ENCODE measurements at regions not wholly inside any gene's neighbourhood (a gene's known extent, or its start where the extent isn't known, plus 50 kb on each side); places are given as distances from the start of the nearest gene placed in this dataset.

DNA sequence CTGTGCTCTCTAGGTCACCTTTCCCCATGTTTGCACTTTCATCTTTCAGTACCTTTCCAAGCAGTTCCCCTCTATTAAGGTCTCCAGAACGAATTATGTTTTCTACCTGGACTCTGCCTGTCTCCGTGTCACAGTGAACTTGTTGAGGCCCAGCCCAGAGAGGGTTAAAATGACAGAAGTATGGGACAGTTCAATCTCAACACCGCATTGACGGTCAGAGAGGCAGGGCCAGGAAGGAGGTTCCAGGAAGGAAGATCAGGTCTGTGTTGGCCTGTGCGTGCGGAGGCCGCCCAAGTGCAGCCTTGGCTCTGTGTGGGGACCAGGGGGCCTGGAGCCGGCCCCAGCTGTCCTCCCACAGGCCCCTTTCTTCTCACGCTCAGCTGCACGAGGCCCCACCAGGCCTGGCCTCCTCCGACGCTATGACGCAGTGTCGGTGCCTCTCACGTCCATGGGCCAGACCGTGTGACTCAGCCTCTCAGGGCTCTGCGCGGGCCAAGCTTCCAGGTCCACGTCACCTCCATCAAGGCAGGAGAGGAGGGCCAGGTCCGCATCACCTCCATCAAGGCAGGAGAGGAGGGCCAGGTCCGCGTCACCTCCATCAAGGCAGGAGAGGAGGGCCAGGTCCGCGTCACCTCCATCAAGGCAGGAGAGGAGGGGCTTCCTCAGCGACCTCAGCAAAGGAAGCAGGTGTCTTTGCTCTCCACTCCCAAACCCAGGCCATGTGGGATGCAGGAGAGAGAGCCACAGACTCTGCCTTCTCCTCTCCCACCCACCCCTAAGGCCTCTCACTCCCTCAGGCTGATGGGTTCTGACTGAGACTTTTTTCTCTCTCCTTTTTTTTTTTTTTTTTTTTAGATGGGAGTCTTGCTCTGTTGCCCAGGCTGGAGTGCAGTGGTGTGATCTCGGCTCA is 83.1 kb downstream of the CPN2 start:
- DNase-seq = no peak

DNA sequence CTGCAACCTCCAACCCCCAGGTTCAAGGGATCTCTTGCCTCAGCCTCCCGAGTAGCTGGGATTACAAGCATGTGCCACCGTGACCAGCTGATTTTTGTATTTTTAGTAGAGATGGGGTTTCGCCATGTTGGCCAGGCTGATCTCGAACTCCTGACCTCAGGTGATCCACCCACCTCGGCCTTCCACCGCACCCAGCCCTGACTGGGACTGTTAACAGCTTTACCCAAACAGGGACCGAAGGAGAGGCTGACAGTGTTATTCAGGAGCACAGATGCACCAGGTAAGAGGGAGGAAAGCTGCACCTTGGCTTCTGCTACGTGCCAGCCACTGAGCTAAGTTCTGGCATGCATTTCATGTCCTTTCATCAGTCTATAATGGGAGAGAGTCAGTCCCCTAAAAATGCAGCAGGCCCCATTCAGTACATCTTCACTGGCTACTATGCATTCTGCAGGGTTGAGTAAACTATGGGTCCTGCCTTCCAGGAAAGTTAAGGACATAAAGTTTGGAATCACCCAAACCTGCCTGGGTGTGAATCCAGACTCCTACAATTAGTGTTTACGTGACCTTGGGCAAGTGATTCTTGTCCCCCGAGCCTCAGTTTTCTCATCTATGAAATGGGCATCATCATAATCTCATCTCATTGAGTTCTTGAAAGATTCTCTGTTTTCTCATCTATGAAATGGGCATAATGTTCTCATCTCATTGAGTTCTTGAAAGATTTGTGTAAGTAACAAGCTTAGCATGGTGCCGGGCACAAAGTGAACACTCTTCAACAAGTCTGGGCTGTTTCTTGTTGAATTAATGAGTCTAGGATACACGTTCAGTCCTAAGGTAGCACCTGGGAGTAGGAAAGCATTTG is 82.2 kb downstream of the CPN2 start:
- DNase-seq = no peak

DNA sequence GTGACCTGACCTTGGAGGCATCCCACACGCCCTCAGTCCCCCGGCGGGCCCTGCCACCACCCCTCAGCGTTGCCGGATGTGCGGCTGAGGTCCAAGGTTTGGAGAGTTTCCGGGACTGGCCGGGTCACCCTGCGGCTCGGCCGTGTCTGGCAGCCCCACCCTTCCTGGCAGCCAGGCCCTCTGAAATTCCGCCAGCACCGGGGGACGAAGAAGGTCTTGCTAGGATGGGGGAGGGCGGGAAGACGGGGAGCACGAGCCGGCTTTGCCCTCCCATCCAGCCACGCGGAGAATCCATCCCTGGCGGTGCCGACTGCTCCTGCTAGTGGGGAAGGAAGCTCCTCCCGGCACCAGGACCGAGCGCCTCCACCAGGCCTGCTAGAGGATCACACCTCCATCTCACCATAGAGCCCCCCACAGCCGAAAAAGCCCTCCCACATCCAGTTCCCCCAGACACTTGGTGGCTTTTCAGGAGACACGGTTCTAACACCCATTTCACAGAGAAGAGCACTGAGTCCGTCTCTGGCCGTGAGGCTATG is 81.5 kb downstream of the CPN2 start:
- no peak for DNase-seq

DNA sequence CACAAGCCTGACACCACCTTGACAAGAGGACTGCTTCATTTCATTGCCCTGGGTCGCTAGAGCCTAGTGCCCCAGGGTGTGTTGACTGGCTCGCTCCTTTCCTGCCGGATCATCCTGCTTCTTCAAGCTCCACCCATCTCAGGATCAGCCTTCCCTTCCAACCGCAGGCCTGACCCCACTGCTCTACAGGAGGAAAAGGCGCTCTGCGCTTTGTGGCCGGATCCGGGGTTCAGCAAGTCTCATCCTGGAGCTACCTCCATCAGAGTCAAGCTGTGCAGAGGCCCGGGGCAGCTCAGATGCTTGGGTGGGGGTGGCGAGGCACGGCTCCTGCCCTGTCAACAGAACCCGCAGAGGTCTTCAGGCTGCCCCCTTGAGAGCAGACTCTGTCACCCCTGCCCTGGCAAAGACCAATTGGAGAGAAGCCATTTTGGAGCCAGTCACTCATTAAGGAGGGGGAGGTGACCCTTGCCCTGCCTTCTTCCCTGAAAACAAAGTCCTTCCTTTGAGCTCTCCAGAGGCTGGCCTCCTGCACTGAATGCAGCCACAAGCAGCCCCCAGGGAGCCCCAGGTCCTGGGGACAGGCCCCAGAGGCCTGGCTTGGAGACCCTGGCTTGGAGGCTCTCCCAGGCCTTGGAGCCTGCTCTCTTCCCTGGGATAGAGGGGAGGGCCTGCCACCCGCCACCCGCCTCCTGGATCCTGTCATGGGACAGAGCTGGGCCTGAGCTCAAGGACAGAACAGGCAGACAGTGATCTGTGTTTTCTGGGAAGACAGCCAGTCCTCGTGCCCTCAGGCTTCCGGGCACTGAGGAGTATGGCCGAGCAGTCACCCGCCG is 80.3 kb downstream of the CPN2 start:
- peak; percentile 27 for DNase-seq

DNA sequence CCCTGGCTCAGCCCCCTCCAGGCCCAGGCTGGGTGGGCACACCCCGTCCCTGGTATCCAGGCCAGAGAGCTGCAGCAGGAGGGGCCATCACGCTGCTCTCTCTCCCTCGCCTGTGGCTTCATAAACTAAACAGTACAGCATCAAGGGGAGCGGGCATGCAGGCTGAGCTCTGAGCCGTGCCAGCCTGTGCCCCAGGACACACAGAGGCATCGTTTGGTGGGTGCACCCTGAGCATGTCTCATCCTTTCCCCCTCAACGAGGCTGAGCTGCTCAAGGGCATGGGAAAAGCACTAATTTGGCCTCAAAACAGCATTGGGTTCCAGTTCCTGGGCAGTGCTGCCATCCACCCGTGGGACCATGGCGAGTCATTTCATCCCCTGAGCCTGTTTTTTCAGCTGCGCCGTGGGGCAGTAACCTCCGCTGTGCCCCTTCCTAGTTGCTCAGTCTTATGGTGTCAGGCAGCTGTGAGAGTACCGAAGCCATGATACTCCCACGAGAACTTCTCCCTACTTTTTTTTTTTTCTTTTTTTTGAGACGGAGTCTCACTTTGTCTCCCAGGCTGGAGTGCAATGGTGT is 79.6 kb downstream of the CPN2 start:
- no peak for DNase-seq

DNA sequence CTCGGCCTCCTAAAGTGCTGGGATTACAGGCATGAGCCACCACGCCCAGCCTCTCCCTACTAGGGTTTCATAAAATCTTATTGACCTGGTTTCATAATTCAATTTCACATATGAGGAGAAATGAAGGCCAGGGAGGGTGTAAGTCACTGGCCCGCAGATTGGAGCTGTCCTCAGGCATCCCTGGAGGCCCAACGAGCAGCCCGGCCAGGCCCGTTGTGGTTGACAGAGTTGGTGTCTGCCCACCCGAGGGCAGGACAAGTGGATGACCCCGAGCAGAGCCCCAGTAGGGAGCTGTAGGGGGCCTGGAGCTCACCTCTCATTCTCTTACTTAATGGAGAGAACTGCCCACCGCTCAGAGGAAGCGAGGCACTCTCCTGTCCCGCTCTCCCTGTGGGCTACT is 78.9 kb downstream of the CPN2 start:
- no peak for DNase-seq

DNA sequence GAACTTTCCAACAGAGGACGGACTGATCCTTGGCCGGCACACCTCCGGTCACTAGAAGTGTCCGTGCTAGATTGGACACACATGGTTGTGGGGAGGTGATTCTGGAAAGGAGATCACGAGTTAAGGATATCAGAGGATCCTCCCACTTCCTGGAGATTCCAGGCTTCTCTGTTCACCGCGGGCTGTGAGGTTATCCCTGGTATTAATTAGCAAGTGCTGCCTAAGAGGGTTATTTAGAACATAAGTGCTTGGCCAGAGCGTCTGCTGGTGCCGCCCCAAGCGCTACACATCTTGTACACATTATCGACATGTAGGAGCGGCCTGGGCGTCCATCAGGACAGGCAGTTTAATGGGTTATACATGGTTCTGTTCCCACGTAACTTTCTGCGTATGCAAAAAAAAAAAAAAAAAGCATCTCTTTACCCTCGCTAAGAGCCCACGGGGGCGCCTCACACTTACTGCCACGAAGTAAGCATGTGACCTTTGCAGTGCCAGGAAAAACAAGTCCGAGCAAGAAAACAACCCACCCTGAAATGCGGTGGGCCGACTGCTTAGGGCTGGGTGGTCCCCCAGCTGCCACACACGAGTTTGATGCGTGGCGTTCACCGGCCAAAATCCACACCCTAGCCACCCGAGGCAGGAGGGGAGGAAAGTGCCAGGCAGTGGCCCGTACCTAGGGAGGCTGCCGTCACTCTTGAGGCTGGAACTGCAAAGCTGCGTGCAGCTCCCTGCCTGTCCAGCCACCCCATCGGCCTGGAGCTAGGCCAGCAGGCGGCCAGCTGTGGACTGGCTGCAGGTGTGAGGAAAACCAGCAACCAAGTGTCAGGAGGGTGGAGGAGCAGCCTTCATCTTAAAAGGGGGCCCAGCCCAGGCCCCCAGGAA is 78.0 kb downstream of the CPN2 start:
- peak; percentile 17 for DNase-seq

DNA sequence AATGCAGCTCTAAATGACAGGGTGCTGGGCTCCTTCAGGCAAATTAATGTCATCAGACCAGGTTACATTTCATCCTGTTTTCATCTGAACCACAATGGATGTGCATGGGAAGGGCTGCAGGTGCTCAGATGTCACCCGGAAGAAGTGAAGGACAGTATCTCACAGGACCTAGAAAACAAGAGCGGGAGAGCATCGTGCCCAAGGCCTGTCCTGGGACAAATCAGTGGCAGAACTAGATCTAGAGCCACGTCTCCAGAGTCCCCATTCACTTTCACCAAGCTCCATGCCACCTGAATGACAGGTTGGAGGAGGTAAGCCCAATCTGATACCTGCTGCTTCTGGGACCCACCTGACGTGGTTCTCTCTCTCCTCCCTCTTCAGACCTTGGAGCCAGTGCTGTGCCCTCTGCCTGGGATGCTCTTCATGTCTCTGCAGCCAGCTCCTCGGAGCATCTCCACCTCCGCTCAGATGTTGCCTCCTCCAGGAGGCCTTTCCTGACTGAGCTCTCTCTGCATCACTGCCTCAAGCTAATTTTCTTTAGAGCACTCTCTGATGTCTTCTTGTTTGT is 77.3 kb downstream of the CPN2 start:
- no peak for DNase-seq

DNA sequence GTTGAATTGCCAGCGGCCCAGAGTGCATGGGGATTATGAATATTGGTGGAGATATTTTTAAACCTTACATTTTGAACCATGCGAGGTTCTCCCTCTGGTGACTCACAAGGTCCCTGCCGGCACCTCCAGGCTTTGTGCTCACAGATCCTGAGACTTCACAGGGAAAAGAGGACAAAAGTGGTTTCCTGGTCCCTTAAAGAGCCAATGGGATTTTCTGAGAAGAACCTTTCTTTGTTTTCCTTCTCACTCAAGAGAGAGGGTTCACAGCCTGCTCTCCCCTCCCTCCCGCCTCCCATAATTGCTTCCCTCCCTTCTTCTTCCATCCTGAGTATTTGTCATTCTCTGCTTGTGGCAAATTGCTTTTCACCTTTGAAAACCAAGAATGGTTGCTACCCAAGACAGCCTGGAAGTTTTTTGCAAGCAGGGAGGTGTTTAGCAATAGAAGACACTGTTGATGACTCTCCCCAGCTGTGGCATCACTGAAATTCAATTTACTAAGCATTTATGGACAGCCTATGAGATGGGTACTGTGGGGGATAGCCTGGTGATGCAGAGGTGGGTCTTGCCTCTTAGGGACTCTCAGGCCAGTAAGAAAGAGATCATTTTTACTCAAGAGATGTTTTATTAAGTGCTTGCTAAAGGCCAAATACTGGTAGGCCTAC is 76.6 kb downstream of the CPN2 start:
- DNase-seq = peak; percentile 89

DNA sequence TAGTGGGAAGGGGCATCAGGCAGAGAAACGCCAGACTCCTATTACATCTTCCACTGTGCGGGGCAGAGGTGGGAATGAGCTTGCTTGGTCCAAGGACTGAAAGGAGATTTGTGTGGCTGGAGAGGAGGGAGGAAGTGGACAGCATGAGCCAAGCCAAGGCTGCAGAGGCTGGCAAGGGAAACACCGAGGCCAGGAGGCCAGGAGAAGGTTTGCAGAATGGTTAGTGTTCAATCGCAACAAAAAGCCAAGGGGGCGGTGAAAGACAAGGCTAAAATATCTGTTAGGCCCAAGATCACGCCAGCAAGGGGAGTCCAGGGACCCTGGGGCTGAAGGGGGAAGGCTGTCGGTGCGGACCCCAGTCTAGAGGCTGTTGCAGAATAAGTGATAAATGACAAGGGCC is 75.8 kb downstream of the CPN2 start:
- DNase-seq = peak; percentile 63

DNA sequence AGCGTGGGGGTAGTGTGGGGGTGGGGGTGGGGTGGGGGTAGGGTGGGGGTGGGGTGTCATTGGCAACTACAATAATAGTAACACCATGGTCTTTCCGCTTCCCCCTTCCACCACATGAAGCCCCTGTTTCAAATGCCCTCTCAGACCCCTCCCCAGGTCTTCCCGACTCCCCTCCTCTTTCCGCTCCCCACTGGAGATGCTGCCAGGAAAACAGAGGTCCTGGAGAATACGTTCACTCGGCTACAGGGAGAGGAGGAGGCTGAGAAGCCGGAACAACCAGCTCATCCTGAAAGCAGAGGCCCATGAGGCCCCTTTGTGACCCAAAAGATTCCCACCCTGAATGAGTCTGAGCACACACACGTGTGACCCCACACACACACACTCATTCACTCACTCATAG is 75.4 kb downstream of the CPN2 start:
- no peak for DNase-seq

DNA sequence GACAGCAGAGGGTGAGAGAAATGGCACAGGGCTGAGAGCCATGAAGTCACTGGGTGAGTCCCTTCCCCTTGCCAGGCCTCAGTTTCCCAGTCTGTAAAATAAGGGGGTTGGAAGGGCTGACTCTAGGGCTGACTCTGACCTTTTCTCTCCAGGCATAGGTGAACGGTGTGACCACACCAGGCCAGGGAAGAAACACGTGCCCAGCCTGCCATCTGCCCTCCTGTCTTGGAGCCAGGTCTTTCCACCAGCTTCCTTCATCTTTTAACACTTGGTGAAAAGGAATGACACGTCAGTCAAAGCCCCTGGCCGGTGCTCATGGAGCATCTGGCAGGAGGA is 74.4 kb downstream of the CPN2 start:
- no peak for DNase-seq

DNA sequence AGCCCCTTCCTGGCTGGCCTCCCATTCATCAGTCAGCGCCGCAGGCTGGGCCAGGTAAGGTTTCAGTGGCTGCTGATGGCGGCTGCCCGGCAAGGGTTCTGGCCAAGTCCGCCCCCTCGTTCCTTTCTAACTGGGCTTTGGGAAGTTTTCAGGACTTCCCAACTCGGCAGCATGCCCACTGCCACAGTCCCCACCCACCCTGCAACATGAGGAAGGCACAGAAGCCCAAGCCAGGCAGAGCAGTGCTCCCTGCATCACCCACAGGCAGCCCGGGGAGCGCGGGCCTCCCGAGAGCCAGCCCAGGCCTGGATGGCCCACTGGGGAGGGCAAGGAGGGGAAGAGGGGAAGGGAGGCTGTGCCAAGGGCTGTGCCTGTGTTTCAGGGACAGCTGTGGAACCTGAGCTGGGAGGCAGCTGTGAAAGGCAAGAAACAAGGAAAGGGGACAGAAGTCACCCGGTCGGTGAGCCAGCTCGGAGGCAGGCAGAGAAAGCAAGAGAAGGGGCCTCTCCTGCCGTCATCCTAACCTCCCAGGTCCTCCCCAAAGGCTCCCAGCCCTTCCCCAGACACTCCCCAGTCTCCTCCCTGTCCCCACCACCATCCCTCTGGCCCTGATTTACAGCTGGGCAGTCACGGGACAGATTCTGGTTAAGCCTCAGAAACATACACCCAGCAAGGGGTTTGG is 73.9 kb downstream of the CPN2 start:
- DNase-seq = peak; percentile 60

DNA sequence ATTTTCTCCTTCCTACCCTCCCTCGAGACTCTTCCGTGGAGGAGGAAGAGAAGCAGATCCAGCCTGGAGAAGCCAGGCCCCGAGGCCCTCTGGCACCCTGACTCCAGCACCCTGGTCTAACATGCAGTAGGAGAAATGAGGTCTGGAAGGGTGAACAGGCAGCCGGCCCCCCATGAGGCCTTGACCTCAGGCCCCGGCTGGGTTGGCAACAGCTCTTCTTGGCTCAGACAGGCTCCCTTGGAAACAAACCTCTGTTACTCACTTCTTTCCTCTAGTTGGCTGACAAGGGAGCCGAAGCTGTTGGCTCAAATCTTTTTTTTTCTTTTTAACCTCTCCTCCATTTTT is 73.4 kb downstream of the CPN2 start:
- DNase-seq = peak; percentile 39

DNA sequence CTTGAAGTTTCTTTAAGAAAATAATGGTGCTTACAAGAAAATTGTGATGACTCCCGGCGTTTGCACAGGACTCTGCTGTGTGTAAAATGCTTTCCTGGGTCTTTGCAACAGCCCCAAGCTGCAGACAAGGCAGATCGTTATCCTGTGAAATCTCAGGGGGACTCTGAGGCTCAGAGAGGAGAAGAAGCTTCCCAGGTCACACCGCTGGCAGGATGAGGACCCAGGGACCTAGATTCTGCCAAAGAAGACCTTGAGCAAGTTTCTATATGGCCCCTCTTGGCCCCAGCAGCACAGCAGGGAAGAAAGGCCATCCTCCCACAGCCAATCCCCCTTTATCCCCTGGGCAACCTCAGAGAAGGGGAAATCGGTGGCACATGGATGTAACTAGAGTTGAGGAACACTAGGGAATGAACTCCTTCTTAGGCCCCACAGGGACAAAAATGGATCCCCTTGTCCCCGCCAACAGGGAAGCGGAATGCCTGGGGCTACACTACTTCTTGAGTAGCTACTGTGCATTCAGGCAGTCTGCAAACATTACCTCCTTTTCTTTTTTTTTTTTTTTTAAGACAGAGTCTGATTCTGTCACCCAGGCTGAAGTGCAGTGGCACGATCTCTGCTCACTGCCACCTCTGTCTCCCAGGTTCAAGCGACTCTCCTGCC is 72.8 kb downstream of the CPN2 start:
- DNase-seq = peak; percentile 46

DNA sequence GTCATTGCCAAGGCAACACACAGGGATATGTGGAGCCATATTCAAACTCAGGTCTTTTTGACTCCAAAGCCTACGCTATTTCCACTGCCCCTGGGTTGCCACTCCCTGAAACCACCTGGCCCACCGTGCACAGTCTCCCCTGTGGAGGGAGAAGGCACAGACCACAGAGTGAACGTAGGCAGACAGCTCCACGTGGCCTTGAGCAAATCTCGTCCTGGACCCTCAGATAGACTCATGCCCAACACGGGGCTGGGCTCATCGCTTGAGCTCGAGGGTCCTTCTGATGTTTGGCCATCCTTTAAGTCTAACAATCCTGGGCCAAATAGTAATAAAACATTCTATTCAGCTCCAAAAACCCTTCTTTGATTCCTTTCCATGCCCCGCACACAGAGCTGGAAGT is 72.0 kb downstream of the CPN2 start:
- no peak for DNase-seq

DNA sequence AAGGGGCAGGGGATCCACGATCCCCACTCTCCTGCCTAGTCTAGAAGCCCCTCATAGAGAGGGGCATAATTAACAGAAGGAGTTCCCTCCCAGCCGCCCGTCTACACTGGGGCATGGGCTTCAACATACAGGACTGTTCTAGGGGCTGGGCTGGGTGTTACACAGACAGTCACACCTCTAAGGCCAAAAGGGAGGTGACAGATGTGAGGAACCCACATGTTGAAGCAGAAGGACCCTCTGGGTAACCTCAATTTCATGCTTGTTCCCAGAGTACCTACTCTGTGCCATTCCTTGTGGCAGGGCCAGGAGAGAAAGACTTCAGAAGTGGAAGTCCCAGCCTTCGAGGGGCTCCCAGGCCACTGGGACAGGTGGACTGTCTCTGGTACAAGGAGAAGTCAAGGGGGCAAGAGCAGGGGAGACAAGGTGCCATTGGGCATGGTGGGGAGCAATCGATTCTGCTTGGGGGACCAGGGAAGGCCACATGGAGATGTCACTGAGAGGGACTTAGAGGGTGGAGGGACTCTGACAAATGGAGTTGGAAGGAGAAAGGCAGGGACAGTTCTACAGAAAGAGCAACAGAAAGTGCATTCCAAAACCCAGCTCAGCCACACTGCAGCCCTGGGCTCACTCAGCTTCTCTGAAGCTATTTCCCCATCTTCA is 71.3 kb downstream of the CPN2 start:
- no peak for DNase-seq

DNA sequence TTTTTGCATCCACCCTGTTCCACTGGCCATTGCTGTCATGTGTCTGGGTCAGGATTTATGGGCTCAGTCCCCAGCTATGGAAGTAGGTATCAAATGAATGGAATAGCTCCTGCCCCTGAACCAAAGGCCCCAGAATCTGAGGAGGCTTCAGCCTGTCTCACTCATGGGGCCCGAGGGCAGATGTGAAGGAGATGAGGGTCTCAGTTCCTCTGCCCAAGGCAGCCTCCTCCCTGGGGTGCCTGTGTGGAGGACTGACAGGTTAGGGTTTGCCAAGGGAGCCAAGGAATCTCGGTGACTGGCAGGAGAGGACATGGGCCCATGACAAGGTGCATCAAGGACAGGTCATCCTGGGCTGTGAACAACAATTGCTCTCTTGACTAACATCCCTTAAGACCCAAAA is 70.4 kb downstream of the CPN2 start:
- DNase-seq = no peak

DNA sequence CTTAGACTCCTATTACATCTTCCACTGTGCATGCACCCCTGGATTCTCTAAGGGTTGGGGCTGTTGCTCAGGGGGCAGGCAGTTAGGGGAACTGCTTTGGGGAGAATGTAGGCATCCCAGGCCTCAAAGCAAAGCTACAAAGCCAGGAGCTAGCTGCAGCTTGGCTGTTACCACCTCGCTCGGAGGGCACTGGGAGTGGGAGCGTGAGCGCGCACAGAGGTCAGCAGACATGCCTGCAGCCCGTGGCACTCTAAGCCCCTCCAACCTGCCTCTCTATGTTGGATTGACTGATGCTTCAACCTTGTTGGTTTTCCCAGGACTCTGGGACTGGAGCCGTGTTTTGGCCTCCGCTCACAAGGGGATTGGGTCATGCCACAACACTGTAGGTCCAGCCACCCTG is 69.8 kb downstream of the CPN2 start:
- no peak for DNase-seq
